LNCaP clone FGC (cell line): ENCODE measurements at regions not wholly inside any gene's neighbourhood (a gene's known extent, or its start where the extent isn't known, plus 50 kb on each side); places are given as distances from the start of the nearest gene placed in this dataset.

ENCODE experiments used
- DNase-seq: peaks from one replicate; pipeline ENCODE4 v3.0.0-alpha.2; 2011; ENCODE audit warnings: low read depth
- H3K4me3 ChIP-seq: 2 replicates; pipeline ENCODE4 v1.5.1; 2011; ENCODE audit warnings: mild to moderate bottlenecking, low read depth, low read length, control low read depth
- CTCF ChIP-seq: IDR thresholded peaks from 2 replicates; pipeline ENCODE4 v1.5.1; 2012; ENCODE audit warnings: mild to moderate bottlenecking; ENCODE audit not compliant: control insufficient read depth, insufficient read depth; ENCODE audit errors: extremely low read depth

GRCh38 chr12:105698075-105698474 is 367.6 kb downstream of the C12orf75 start:
- TF ChIP-seq CTCF = no peak
- no peak for DNase-seq

GRCh38 chr12:105699209-105699608 is 368.7 kb downstream of the C12orf75 start:
- TF ChIP-seq CTCF = no peak
- no peak for DNase-seq
- no peak overlapping the region for H3K4me3 ChIP-seq

More at GRCh38 chr12:105698075-105698474, 367.6 kb downstream of the C12orf75 start:
- H3K4me3 ChIP-seq = no peak overlapping the region

DNA sequence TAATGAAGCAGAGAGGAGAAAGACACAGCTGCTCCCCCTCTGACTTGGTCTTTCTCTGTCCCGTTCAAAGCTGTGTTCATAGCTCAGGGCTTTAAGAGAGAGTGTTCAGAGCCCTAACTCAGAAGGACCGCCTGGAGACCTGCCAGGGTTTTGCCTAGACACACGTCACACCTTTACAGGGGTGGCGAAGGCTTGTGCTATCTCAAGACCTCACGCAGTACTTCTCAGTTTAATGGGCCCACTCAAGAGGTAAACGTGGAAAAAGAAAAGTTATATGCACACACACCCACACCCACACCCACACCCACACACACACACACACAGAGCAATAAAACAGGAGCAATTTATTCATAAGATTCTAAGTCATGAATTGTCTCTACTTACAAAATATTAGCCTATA is 374.3 kb downstream of the C12orf75 start:
- TF ChIP-seq CTCF = no peak
- no peak for DNase-seq
- H3K4me3 ChIP-seq = no peak overlapping the region

DNA sequence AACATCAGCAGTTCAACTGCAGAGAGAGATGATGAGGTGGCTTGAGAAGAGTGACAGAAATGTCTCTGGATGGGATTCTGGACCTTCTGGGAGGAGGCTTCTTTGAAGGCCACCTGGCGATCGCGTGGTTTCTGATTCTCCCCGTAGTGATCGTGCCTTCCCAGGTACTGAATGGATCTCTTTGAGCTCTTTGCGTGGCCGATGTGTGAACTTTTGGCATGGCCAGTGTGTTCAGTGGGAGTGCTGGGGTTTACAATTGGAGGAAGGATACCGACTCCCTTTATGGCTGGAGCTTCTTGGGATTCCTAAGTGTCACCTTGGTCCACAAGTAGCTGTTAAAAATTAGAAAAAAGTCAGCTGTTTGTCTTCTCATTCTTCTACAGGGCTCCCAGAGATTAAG is 374.7 kb downstream of the C12orf75 start:
- H3K4me3 ChIP-seq = no peak overlapping the region
- no peak for TF ChIP-seq CTCF
- no peak for DNase-seq

GRCh38 chr12:105705765-105706164 is 375.3 kb downstream of the C12orf75 start:
- peak; percentile 65 for TF ChIP-seq CTCF
- peak; percentile 11 for DNase-seq
- H3K4me3 ChIP-seq = no peak overlapping the region

- H3K4me3 ChIP-seq = no peak overlapping the region
- no peak for TF ChIP-seq CTCF
- no peak for DNase-seq
Observed at GRCh38 chr12:105706321-105706972, 376.0 kb downstream of the C12orf75 start.

- no peak for TF ChIP-seq CTCF
- no peak for DNase-seq
- H3K4me3 ChIP-seq = no peak overlapping the region
Observed at GRCh38 chr12:105706973-105707334, 376.5 kb downstream of the C12orf75 start.
